ENCODE measurements at regions not wholly inside any gene's neighbourhood (a gene's known extent, or its start where the extent isn't known, plus 50 kb on each side); places are given as distances from the start of the nearest gene placed in this dataset.

GRCh38 chr2:41084321-41084720, 632.4 kb upstream of the SLC8A1 start:
- TF ChIP-seq, protein P1, sequence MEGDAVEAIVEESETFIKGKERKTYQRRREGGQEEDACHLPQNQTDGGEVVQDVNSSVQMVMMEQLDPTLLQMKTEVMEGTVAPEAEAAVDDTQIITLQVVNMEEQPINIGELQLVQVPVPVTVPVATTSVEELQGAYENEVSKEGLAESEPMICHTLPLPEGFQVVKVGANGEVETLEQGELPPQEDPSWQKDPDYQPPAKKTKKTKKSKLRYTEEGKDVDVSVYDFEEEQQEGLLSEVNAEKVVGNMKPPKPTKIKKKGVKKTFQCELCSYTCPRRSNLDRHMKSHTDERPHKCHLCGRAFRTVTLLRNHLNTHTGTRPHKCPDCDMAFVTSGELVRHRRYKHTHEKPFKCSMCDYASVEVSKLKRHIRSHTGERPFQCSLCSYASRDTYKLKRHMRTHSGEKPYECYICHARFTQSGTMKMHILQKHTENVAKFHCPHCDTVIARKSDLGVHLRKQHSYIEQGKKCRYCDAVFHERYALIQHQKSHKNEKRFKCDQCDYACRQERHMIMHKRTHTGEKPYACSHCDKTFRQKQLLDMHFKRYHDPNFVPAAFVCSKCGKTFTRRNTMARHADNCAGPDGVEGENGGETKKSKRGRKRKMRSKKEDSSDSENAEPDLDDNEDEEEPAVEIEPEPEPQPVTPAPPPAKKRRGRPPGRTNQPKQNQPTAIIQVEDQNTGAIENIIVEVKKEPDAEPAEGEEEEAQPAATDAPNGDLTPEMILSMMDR (IDR thresholded peaks at IDR 0.05) = no peak
- TF ChIP-seq POLR2A (IDR thresholded peaks at IDR 0.05) = no peak
